ENCODE measurements at regions not wholly inside any gene's neighbourhood (a gene's known extent, or its start where the extent isn't known, plus 50 kb on each side); places are given as distances from the start of the nearest gene placed in this dataset.

DNA sequence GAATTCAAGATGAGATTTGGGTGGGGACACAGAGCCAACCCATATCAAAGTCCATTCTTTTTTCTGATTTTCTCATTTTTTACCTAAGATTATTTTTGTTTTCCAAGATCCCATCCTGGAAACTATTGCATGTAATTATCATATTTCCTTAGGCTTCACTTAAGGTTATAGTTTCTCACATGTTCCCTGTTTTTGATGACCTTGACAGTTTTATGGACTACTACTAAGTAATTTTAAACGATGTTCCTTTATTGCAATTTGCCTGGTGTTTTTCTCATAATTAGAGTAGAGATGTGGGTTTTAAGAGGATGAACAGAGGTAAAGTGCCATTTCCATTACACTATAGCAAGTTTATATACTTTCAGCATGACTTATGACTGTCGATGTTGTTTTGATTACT lies 795.1 kb downstream of the FAT4 start:
- in situ Hi-C loops (cut with HindIII; ENCODE audit: low pct_unique_long_range_greater_than_20kb, low sequenced_read_pairs) = no loop called here
- no peak for TF ChIP-seq JUND (IDR thresholded peaks at IDR 0.05; ENCODE audit: low read depth)
- DNase-seq (ENCODE audit: low read depth in 1 of 2, low spot score in 1 of 2) = no peak

DNA sequence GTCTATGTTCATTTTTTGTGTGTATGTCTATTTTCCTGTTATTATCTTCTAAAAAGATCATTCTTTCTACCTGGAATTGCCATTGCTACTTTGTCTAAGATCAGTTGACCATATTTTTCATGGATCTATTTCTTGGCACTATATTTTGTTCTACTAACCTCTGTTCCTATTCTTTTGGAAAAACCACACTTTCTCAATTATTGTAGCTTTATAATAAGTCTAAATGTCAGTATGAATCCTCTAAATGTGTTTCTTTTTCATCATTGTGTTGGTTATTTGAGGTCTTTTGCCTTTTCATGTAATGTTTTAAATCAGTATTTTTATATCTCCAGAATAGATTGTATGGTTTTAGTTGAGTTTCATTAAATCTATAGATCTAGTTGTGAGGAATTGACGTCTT lies 798.3 kb downstream of the FAT4 start:
- DNase-seq (ENCODE audit: low read depth in 1 of 2, low spot score in 1 of 2) = no peak
- in situ Hi-C loops (cut with HindIII; ENCODE audit: low pct_unique_long_range_greater_than_20kb, low sequenced_read_pairs) = no loop called here
- TF ChIP-seq JUND (IDR thresholded peaks at IDR 0.05; ENCODE audit: low read depth) = no peak

DNA sequence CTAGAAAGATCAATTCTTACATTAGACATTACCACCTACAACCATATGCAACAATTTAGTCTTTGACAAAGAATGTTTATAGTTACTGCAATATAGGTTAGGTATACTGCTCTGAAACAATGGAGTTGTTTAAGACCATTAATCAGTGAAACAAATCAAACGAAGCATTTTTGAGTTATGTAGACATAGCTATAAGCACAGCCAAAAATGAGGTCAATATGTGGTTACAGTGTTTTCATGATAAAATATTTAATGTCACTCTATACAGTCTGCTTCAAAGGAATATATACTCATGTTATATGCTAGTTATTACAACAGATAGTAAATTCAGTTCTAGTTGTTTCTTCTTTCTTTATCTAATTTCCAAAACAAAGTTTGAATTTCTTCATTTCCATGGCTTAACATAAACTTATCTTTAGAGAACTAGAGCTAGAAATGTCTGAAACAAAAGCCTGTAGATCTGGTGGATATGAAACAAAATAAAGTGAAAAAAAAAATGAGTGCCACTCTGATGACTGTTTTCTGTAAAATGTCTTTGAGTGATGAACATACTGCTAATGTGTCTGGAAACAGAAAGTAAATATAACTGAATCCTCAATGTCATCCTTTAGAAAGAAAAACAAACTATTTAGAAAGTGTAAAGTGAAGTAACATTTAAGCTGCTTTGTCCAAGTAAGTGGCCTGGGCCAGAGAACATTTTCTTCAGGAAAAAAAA lies 809.0 kb downstream of the FAT4 start:
- TF ChIP-seq JUND (IDR thresholded peaks at IDR 0.05; ENCODE audit: low read depth) = no peak
- in situ Hi-C loops (cut with HindIII; ENCODE audit: low pct_unique_long_range_greater_than_20kb, low sequenced_read_pairs) = no loop called here
- DNase-seq (ENCODE audit: low read depth in 1 of 2, low spot score in 1 of 2) = no peak

DNA sequence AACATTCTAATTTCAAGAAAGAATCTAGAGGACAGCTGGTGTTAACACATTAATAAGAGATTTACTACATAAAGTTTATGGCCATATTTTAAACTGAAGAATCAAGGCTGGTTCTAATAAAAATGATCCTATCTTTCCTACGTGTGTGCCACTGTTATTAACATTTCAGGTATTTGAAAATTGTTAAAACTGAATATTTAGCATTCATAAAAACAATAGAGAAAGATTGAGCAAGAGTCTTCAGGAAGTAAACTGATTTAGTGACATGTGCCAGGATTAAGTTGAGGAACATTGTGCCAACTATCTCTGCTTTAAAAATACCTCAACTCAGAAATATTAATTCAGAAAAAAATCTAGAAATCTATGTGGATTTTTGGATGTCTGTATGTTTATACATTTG lies 810.1 kb downstream of the FAT4 start:
- in situ Hi-C loops (cut with HindIII; ENCODE audit: low pct_unique_long_range_greater_than_20kb, low sequenced_read_pairs) = no loop called here
- DNase-seq (ENCODE audit: low read depth in 1 of 2, low spot score in 1 of 2) = no peak
- TF ChIP-seq JUND (IDR thresholded peaks at IDR 0.05; ENCODE audit: low read depth) = no peak

DNA sequence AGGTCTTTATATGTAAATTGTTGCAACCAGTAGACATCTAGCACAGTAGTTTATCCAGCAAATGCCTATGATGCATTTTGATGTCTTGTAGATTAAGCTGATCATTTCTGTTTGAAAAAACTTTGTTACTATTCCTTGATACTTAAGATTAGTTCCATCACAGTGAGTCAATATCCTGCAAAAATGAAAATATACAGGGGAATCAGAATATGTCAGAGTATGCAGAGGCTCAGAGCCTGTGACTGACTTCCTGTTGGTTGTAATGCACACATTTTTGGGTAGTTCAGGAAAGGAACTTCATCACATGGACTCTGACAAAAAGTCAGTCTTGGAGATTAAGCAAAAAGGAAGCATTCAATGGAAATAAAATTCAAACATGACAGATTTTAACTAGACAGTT lies 815.5 kb downstream of the FAT4 start:
- DNase-seq (ENCODE audit: low read depth in 1 of 2, low spot score in 1 of 2) = no peak
- in situ Hi-C loops (cut with HindIII; ENCODE audit: low pct_unique_long_range_greater_than_20kb, low sequenced_read_pairs) = no loop called here
- no peak for TF ChIP-seq JUND (IDR thresholded peaks at IDR 0.05; ENCODE audit: low read depth)

DNA sequence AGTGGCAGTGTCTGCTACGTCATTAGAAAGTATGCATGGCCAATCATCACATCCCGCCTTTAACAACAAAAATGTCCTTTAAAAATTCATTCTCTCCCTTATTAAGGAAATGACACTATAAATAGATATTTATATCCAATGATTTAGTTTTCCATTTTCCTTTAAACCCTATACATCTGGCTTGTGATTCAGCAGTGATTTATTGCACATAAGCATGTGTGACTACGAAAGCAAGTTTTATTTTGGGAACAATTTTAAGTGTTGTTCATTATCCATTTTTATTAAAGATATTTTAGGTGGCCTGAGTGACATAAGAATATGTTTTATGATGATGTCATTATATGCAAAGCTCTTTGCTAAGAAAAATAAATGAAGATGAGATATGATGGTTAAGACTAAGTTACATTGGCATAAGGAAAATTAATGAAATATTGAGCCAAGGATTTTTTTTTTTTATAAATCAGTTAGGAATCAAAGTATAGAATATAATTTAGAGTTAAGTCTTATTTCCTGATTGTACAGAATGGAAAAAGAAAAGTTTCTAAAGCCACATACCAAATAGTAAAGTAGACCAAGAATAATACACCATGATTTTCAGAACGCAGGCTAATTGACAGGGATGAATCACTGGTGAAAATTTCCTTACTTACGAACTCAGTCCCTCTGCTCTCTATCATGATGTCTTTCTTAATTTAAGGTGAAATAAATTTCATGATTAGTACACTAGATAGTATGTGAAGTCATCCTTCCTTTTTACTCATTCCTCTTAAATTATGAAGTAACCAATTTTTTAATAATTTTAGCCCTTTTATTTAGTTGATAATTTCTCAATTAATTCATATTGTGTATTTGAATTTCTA lies 822.4 kb downstream of the FAT4 start:
- no peak for TF ChIP-seq JUND (IDR thresholded peaks at IDR 0.05; ENCODE audit: low read depth)
- no peak for DNase-seq (ENCODE audit: low read depth in 1 of 2, low spot score in 1 of 2)
- in situ Hi-C loops (cut with HindIII; ENCODE audit: low pct_unique_long_range_greater_than_20kb, low sequenced_read_pairs) = no loop called here

DNA sequence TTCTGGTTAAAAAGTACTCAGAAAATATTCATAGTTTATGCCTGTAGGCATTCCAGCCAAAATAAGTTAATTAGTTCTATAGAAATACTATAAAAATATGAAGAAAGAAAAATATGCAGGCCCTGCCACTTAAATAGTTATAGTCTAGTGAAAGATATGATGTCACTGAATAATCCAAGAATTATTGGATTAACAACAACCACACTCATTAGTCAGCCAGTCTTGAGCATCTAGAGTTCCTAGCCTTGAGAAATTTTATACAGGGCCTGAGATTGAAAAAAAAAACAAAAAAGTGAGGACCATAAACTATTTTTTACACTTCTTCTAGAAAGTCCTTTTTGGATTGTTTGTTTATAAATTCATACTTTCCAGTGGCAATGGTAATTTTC lies 823.0 kb downstream of the FAT4 start:
- DNase-seq (ENCODE audit: low read depth in 1 of 2, low spot score in 1 of 2) = no peak
- no peak for TF ChIP-seq JUND (IDR thresholded peaks at IDR 0.05; ENCODE audit: low read depth)
- in situ Hi-C loops (cut with HindIII; ENCODE audit: low pct_unique_long_range_greater_than_20kb, low sequenced_read_pairs) = no loop called here

DNA sequence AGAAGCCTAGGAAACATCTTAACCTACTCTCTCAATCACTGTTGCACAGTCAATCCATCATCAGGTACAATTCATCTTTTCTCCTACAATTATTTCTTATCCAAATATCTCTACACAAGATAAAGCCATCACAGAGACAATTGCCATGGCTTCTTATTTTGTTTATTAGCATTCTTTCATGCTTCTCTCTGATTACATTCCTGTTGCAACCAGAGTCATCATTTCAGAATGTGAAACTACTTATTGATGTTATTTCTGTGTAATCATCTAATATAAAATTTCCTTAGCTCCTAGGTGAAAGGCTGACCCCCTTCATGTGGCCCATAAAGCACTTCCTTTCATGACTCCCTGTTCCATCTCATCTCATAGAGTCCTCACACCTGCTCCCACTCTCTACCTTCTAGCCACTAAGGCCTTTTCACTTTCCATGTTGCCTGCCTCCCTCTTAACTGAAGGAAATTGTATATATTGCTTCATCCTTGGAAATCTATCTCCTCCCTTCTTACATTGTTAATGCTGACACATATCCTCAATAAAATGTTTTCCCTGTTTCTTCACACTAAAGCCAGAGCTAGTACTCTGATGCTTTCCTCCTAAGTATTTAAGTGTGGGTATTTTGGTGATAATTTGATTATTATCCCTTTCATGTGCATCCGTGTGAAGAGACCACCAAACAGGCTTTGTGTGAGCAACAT lies 829.9 kb downstream of the FAT4 start:
- TF ChIP-seq JUND (IDR thresholded peaks at IDR 0.05; ENCODE audit: low read depth) = no peak
- in situ Hi-C loops (cut with HindIII; ENCODE audit: low pct_unique_long_range_greater_than_20kb, low sequenced_read_pairs) = no loop called here
- DNase-seq (ENCODE audit: low read depth in 1 of 2, low spot score in 1 of 2) = no peak

DNA sequence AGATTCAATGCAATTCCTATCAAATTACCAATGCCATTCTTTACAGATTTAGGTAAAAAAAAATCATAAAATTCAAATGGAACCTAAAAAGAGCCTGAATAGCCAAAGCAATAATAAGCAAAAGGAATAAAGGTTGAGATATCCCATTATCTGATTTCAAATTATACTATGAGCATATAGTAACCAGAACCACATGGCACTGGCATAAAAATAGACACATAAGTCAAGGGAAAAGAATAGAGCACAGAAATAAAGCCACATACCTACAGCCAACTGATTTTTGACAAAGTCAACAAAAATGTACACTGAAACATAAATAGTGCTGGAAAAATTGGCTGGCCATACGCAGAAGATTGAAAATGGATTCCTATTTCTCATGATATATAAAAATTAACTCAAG lies 853.7 kb downstream of the FAT4 start:
- in situ Hi-C loops (cut with HindIII; ENCODE audit: low pct_unique_long_range_greater_than_20kb, low sequenced_read_pairs) = no loop called here
- no peak for DNase-seq (ENCODE audit: low read depth in 1 of 2, low spot score in 1 of 2)
- no peak for TF ChIP-seq JUND (IDR thresholded peaks at IDR 0.05; ENCODE audit: low read depth)

DNA sequence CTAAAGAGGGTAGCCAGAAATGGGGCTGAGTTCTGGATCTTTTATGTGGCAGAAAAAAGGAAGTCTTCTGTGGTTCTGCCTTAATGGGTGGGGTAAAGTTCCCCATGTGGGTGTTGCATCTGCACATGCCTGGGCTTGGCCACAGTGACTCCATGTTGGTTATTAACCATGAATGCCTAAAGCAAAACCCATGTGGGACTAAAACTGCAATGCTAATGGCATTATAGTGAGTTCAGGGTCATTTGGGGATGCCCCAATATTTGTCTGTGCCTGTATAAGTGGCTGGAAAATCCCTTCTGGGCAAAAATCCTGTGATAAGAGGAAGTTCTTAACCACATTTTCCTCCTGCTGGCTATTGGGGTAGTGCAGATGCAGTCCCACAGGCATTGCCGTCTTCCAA lies 857.4 kb downstream of the FAT4 start:
- in situ Hi-C loops (cut with HindIII; ENCODE audit: low pct_unique_long_range_greater_than_20kb, low sequenced_read_pairs) = no loop called here
- DNase-seq (ENCODE audit: low read depth in 1 of 2, low spot score in 1 of 2) = no peak
- TF ChIP-seq JUND (IDR thresholded peaks at IDR 0.05; ENCODE audit: low read depth) = no peak

DNA sequence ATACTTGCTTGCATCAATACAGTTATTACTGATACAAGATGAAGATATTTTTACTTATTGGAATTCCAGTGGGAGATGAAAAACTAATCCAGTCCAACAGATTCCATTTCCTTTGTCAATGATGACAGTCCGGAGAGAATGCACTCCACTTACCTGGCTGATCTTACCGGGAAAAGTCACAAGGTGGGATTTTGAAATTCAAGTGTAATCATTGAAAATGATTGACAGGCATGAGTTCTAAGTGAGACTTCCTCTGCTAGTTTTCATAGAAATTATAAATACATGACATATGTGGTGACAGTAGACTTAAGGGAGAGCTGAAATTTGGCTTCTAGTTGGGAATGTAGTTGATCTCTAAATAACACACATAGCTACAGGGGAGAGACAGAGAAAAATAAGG lies 859.9 kb downstream of the FAT4 start:
- no peak for TF ChIP-seq JUND (IDR thresholded peaks at IDR 0.05; ENCODE audit: low read depth)
- no peak for DNase-seq (ENCODE audit: low read depth in 1 of 2, low spot score in 1 of 2)

DNA sequence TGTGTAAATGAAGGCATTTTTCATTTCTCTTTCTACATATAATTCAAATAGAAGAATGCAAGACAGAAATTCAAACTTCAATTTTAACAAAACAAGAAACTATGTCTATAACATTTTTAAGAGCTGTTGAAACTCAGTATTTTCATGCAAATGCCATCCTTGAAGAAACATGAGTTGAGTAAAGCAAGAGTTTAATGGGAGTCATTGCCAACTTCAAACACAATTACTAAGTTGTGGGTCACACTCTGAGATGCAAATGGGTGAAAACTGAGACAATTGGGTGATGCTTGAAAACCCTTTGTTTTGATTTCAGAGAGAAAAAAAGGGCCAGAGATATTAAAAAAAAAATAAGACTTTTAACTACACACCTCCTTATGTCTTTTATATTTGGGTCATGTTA lies 865.9 kb downstream of the FAT4 start:
- no peak for TF ChIP-seq JUND (IDR thresholded peaks at IDR 0.05; ENCODE audit: low read depth)
- in situ Hi-C loops (cut with HindIII; ENCODE audit: low pct_unique_long_range_greater_than_20kb, low sequenced_read_pairs) = no loop called here
- DNase-seq (ENCODE audit: low read depth in 1 of 2, low spot score in 1 of 2) = no peak

More for the DNA sequence above, 859.9 kb downstream of the FAT4 start:
- in situ Hi-C loops (cut with HindIII; ENCODE audit: low pct_unique_long_range_greater_than_20kb, low sequenced_read_pairs) = no loop called here

DNA sequence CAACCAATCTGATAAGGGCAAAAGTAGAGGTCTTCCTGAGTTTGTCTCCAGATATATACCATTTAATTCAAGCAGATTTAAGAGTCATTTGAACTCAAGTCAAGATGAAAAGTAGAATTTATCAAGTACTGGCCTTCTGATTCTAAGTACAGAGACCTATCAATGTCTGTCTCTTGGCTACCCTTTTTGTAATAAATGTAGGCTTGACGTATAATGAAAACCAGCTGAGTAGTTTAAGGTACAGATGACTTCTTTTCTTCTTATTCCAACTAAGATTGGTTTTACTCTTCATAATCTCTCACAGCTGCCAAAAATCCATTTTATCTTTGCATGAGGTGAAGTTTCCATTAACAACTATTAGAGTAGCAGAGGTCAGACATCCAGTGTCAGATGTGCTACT lies 867.6 kb downstream of the FAT4 start:
- TF ChIP-seq JUND (IDR thresholded peaks at IDR 0.05; ENCODE audit: low read depth) = no peak
- in situ Hi-C loops (cut with HindIII; ENCODE audit: low pct_unique_long_range_greater_than_20kb, low sequenced_read_pairs) = no loop called here
- no peak for DNase-seq (ENCODE audit: low read depth in 1 of 2, low spot score in 1 of 2)
